Stimulated activated CD4-positive, alpha-beta T cell treated with anti-CD3 and anti-CD28 coated beads, Interleukin-1b, Interleukin-23, amount 100 ng/mL, for 24 hours (primary cell): ENCODE measurements at regions not wholly inside any gene's neighbourhood (a gene's known extent, or its start where the extent isn't known, plus 50 kb on each side); places are given as distances from the start of the nearest gene placed in this dataset.
"Not testable (repeated sequence)": the region's sequence is repeated elsewhere in the genome, so short reads cannot be mapped to it uniquely, and the experiment has no call there.

Experiments used
- DNase-seq, 4 experiments: peaks; one replicate each; pipeline ENCODE4 v3.0.0-alpha.2; 2020; ENCODE audit warnings: low read depth in 4 of 4, low spot score in 1 of 4

DNA sequence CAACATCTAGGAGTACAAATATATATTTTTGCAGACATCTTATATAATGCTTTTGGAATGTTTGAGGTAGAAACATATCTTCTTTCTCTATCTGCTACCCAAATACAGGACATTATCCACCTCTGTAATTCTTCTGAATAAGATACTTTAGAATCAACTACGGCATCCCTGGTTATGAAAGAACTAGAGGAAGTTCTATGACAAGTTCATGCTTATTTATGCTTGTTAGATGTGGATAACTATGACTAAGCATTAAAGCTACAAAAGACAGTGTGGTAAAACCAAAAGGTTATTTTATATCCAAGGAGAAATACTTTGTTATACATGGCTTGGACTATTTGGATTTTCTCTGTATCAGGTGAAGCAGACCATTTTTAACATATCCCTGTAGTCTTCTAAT, 894.0 kb downstream of the KCNT2 start:
- DNase-seq, result no peak

- no peak for DNase-seq
Measured at GRCh38 chr1:195709821-195710220, 898.4 kb downstream of the KCNT2 start.

DNA sequence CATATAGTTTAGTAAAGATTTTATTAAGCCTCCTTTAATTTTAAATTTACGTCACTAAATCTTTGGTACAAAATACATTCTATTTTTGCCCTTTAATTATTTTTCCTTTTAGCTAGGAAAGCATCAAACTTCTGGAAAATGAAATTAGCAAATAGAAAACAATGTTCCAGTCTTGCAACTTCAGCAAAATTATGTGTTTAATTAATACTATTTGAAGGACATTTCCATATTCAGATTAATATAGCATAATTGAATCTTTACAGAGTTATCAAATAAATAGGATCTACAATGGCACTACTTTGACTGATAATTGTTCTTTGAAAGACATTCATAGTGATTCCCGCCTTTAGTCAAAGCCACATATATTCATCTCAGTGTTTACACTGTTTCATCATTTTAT, 904.2 kb downstream of the KCNT2 start:
- no peak for DNase-seq

DNA sequence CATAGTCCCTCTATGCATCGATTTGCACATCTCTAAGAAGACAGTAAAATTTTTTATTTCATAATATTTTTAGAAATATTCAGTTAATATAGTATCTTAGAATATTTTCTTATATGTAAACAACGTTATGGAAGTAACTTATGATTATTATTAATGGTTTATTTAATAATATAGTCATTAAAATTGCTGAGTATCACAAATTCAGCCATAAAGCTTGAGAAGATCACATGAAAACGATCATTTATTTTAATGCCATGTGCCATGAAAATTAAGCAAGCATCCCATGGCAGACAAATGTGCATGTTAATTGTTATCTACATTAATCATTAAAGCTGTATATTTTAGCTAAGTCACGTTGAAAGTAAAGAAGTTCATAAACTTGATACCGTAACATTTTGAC, 907.1 kb downstream of the KCNT2 start:
- DNase-seq, result no peak

- no peak for DNase-seq
Measured at GRCh38 chr1:195697130-195697529, 911.1 kb downstream of the KCNT2 start.

DNA sequence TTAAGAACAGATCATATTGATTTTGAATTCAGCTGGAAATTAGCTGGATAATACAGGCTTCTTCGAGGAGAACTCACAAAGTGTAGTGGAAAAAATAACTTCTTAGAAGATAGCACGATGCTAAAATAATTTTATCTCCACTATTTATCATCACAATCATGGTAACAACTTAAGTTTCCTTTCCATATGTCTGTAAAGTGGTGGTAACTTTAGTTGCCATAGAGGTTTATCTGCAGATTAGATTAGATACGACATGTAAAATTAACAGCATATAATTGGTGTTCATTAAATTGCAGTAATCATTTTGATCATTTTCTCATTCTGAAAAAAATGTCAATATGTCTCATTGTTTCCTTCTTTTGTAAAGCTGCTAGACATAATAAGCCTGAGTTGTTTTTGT, 921.5 kb downstream of the KCNT2 start:
- DNase-seq, result no peak

- DNase-seq, result no peak
Measured at GRCh38 chr1:195664628-195665027, 943.6 kb downstream of the KCNT2 start.

DNA sequence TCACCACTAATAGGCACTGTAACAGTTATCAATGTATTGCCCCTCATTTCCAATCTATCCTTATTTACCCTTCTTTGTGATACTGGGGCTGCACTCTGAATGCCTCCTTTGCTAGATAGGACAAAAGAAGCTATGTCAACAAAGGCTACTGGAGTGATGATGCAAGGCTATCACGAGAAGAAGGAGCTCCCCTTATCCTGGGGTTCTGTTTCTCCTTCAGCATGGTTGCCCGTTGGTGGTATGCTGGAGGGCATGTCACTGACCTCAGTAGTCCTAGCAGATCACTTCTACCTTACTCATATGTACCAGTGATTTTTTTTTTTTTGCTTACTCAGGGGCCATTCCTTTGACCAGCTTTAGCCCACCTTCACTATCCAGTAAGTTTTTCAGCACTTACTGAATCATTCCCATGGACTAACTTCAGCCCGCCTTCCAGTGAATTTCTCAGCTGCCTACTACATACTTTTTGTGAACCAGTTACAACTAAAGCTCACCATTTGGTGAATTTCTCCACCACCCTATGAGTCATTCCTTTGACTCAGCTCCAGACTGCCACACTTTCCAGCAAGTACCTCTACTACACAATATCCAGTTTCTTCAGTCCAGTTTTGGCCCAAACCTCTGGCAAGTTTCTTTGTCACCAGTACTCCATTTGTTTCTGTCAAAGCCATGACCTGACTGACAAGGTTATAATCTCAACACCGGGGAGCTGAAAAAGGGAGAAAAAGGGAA, 944.5 kb downstream of the KCNT2 start:
- DNase-seq, result no peak

DNA sequence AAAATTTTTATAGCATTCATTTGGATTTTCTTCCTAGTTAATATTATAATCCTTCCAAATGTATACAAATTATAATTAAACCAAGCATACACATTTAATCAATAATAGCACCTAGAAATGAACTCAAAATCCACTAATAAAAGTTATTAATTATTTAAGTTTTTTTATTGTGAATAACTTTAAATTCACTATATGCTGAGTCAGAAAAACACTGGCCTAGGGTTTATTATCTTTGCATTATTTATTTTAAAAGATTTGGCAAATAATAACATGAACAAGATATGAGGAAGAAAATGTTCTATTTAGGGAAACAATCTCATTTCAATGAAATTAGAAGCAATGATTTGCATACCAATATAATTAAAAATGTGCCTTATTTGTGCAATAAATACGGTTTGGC, 951.5 kb downstream of the KCNT2 start:
- no peak for DNase-seq

GRCh38 chr1:195648875-195649274, 959.4 kb downstream of the KCNT2 start:
- DNase-seq, result not testable (repeated sequence)

- DNase-seq, result no peak
Measured at GRCh38 chr1:195637539-195637938, 970.7 kb downstream of the KCNT2 start.

- DNase-seq, result no peak
Measured at GRCh38 chr1:195618287-195618686, 990.0 kb downstream of the KCNT2 start.

- DNase-seq, result no peak
Measured at GRCh38 chr1:195617106-195617505, 991.1 kb downstream of the KCNT2 start.

DNA sequence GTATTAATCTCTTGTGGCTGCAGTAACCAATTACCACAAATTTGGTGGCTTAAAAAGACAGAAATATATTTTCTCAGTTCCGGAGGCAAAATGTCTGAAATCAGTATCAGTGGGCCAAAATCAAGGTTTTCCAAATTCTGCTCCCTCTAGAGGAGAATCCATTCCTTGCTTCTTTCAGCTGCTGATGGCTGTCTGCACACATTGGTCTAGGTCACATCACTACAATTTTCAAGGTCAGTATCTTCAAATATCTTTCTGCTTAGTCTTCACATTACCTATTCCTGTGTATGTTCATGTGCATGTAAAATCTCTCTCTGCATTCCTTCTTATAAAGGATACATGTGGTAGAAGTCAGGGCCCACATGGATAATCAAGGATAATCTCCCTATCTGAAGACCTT, 999.4 kb downstream of the KCNT2 start:
- DNase-seq, result no peak

DNA sequence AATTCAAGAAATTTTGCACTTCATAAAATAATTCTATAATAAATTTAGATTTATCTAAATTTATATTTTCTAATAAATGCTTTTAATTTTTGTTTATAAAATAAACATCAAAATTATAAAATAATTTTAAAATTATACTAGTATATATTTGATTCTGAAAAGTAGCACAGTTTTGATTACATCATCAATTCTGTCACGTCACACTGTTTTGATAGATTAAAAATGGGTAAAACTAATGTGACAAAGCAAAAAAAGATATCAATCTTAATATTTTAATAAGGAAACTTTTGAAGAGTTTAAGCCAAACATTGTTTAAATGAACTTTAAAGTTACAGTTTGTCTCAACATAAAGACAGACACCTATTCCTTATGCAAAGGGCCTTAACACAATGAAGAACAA, 1001.8 kb downstream of the KCNT2 start:
- no peak for DNase-seq

DNA sequence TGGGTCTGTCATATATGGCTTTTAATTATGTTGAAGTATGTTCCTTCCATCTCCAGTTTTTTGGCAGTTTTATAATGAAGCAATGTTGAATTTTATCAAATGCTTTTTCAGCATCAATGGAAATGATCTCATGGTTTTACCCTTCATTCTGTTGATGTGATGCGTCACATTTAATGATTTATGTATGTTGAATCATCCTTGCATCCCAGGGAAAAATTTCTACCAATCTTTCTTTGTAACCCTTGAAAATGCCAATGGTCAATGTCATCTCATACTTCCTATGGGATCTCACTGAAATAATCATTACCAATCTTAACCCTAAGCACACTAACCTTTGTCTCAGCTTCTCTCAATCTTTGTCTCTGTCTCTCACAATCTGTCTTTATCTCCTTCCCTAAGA, 1004.0 kb downstream of the KCNT2 start:
- DNase-seq, result no peak

DNA sequence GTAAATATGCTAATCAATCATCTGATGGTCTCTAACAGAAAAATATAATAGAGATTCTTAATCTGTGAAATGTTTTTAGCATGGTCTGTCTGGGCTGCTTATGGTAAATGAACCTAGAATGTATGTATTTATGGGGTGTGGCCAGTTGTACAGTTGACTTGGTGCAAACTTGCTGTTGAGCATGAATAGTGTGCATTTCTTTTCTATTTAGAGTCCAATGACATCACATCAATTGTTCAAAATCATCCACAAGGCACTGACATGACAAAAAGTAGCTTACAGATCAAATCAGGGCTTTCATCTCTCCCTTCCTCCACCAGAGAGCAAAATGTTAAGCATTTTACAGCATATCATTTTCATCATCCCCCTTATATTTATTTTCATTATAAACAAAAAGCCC, 1010.3 kb downstream of the KCNT2 start:
- DNase-seq, result no peak

DNA sequence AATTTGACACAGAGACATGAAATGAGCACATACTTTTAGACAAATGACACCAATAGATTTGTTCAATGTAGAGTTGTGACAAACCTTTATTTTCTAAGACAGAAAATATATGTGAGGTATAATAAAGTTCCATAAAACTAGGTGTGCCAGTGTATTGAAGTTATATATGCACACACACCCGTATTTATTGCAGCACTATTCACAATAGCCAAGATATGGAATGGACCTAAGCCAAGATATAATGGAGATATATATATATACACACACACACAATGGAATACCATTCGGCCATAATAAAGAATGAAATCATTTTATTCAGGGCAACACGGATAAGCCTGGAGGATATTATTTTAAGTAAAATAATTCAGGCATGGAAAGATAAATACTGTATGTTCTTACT, 1013.5 kb downstream of the KCNT2 start:
- DNase-seq, result no peak

DNA sequence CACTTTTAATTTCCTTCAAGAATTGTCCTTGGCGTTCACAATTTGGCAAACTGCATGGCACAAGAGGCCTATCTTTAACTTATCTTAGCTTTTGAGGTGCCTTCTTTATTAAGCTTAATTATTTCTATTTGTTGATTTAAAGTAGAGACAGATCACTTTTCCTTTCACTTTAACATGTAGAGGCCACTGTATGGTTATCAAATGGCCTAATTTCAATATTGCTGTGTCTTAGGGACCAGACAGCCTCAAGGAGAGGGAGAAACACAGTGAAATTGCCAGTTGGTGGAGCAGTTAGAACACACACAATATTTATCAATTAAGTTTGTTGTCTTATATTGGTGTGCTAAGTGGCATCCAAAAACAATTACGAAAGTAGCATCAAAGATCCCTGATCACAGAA, 1013.9 kb downstream of the KCNT2 start:
- DNase-seq, result no peak

DNA sequence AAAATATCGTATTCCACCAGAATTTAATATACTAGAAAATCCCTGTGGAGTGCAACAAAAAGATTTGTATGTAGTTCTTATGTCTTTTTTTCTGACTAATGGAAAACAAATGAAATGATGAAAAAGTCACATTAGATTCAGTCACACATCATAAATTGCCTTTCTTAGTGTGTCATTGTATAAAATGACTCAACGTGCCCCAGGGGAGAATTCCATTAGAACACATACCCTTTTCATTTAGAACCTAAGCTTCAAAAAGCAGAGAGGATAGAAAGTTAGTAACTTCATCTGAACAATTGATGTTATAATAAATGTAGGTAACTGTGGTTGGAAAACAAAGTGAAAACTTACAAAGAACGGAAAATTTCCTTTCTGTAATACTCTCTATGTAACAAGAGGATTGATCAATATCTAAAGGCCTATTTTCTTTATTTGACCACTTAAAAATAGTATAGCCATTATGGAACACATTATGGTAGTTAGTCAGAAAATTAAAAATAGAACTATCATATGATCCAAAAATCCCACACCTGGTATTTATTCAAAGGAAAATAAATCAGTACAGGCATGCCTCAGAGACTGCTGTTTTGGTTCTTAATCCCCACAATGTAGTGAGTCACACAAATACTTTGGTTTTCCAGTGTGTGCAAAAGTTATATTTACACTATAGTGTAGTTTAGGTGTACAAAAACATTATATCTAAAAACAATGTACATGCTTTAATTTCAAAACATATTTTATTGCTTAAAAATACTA, 1016.1 kb downstream of the KCNT2 start:
- no peak for DNase-seq

DNA sequence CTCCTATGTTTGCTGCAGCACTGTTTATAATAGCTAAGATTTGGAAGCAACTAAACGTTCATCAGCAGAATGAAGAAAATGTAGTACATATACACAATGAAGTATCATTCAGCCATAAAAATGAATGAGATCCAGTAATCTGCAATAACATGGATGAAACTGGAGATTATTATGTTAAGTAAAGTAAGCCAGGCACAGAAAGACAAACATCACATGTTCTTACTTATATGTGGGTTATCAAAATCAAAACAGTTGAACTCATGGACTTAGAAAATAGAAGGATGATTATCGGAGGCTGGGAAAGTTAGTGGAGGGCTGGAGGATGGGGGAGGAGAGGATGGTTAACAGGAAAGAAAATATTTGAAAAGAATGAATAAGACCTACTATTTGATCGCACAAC, 1017.6 kb downstream of the KCNT2 start:
- no peak for DNase-seq

DNA sequence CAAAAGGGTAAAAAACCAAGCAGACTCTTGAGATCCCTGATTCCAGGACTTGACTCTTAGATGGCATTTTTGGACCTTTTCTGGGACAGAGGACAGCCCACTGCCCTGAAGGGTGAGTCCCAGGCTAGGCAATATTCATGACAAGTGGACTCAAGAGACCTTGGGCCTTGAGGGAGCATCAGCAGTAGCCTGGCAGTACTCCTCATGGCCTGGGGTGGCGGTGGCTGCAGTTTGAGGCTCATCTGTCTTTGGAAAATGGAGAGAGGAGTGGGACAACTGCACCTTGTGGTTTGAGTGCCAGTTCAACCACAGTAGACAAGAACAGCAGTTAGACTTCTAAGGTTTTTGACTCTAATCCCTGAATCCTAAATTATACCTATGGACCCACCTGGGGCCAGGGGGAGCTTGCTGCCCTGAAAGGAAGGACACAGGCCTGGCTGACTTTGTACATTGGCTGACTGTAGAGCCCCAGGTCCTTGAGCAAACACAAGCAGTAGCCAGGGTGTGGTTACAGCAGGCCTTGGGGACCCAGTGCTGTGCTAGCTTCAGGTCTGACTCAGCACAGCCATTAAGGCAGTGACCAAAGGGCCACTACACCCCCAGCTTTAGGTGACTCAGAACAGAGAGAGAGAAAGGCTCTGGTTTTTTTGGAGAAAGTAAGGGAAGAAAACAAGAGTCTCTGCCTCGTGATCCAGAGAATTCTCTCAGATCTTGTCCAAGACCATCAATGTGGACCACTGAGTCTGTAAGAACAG, 1023.2 kb downstream of the KCNT2 start:
- no peak for DNase-seq
